Erythroblast (primary cell): ENCODE measurements at regions not wholly inside any gene's neighbourhood (a gene's known extent, or its start where the extent isn't known, plus 50 kb on each side); places are given as distances from the start of the nearest gene placed in this dataset.

Experiments used
- GATA1 ChIP-seq: IDR thresholded peaks from 2 replicates; pipeline ENCODE4 v1.6.1; 2011; ENCODE audit warnings: low read depth, mild to moderate bottlenecking, control low read depth, low read length, moderate library complexity
- POLR2A ChIP-seq: IDR thresholded peaks from 2 replicates; pipeline ENCODE4 v1.6.1; 2011; ENCODE audit warnings: mild to moderate bottlenecking, low read length

DNA sequence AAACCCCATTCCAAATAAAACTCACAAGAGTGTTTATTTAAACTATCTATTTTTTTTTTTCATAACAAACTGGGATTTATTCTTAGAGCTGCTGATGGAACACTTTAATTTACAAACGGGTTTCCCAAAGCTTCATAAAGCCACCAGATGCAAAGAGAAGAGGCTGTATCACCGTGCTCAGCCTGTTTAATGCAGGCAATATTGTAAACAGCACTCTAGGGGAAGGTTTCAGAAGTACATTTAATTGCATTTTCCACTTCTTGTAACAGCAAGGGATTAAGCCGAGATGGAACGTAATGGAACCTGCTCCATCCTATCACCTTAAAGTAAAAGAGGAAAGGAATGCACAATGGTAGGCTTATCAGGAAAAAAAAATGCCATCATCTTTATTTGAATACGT, 550.6 kb upstream of the ARGLU1 start:
- TF ChIP-seq POLR2A = no peak
- TF ChIP-seq GATA1 = no peak
